ENCODE measurements at regions not wholly inside any gene's neighbourhood (a gene's known extent, or its start where the extent isn't known, plus 50 kb on each side); places are given as distances from the start of the nearest gene placed in this dataset.
A peak's percentile ranks its signal among the peaks of the same experiment; 100 is the strongest.

- TF ChIP-seq CTCF (IDR thresholded peaks at IDR 0.05), result no peak
Measured at GRCh38 chr9:119827126-119827525, 457.9 kb upstream of the BRINP1 start.

GRCh38 chr9:119818726-119819435, 449.6 kb upstream of the BRINP1 start:
- no peak for ATAC-seq
- TF ChIP-seq CTCF (IDR thresholded peaks at IDR 0.05), result no peak
- intact Hi-C loops (cut with DNase I), result no loop called here
- Histone ChIP-seq H3K9me3 (no peaks in the 10 kb centered on the region), H3K27ac (no peak overlapping the region), H3K27me3 (ENCODE audit: insufficient read depth in 3 of 3, low read length in 2 of 3) (no peaks in the 10 kb centered on the region), H3K4me3 (no peak overlapping the region), H3K4me1 (no peaks in the 10 kb centered on the region), H3K36me3 (ENCODE audit: insufficient read depth in 1 of 2, low read depth in 1 of 2) (no peaks in the 10 kb centered on the region)
- DNase-seq, result no peak
- WGBS, 3 donors, result 73 to 78% (median 76%) methylated on average over 5 of the region's 5 CpGs

More at GRCh38 chr9:119827126-119827525, 457.9 kb upstream of the BRINP1 start:
- intact Hi-C loops (cut with DNase I), result no loop called here
- Histone ChIP-seq H3K4me1 (no peaks in the 10 kb centered on the region), H3K36me3 (ENCODE audit: insufficient read depth in 1 of 2, low read depth in 1 of 2) (no peaks in the 10 kb centered on the region), H3K27ac (no peak overlapping the region), H3K27me3 (ENCODE audit: insufficient read depth in 3 of 3, low read length in 2 of 3) (peaks cover 0 to 5% (median 0%) of the 10 kb centered on the region in 3 donors), H3K9me3 (no peaks in the 10 kb centered on the region), H3K4me3 (no peak overlapping the region)
- ATAC-seq (no peak), DNase-seq (no peak)
- WGBS, 3 donors, result 45 to 54% (median 51%) methylated on average over 4 of the region's 4 CpGs

GRCh38 chr9:119810645-119811429, 441.6 kb upstream of the BRINP1 start:
- WGBS, 3 donors, result 67 to 72% (median 70%) methylated on average over 9 of the region's 9 CpGs
- ATAC-seq (peak in 3 of 4 donors; percentile 42 to 56 (median 49)), DNase-seq (no peak)
- intact Hi-C loops (cut with DNase I), result no loop called here
- no peaks in the 10 kb centered on the region for H3K36me3 ChIP-seq (ENCODE audit: insufficient read depth in 1 of 2, low read depth in 1 of 2)
- H3K27me3 ChIP-seq (ENCODE audit: insufficient read depth in 3 of 3, low read length in 2 of 3), result no peaks in the 10 kb centered on the region
- no peaks in the 10 kb centered on the region for H3K4me1 ChIP-seq
- no peak overlapping the region for H3K4me3 ChIP-seq
- H3K27ac ChIP-seq, result no peak overlapping the region
- no peak for TF ChIP-seq CTCF (IDR thresholded peaks at IDR 0.05)
- H3K9me3 ChIP-seq, result no peaks in the 10 kb centered on the region

GRCh38 chr9:119803679-119804078, 434.4 kb upstream of the BRINP1 start:
- Histone ChIP-seq H3K36me3 (ENCODE audit: insufficient read depth in 1 of 2, low read depth in 1 of 2) (no peaks in the 10 kb centered on the region), H3K4me3 (no peak overlapping the region), H3K9me3 (no peaks in the 10 kb centered on the region), H3K4me1 (peaks cover 22% of the 10 kb centered on the region), H3K27me3 (ENCODE audit: insufficient read depth in 3 of 3, low read length in 2 of 3) (no peaks in the 10 kb centered on the region), H3K27ac (peak overlapping the region; percentile 85)
- ATAC-seq (peak in 1 of 4 donors; percentile 51), DNase-seq (no peak)
- WGBS, 3 donors, result 94 to 96% (median 95%) methylated on average over 1 of the region's 1 CpG
- TF ChIP-seq CTCF (IDR thresholded peaks at IDR 0.05), result no peak
- intact Hi-C loops (cut with DNase I), result no loop called here

Measured in psoas muscle (tissue), 7 donors.